H1 (cell line): ENCODE measurements at regions not wholly inside any gene's neighbourhood (a gene's known extent, or its start where the extent isn't known, plus 50 kb on each side); places are given as distances from the start of the nearest gene placed in this dataset.

Experiments used
- CTCF ChIA-PET: fragments of 300-600 bp; sonication (Branson Sonifier 250); formaldehyde crosslinking; loops from one replicate; lab custom pipeline; 2021; ENCODE audit not compliant: partially characterized antibody; lab: Charles Lee
- POLR2A ChIA-PET: fragments of 300-600 bp; sonication (Branson Sonifier 250); formaldehyde crosslinking; loops from one replicate; lab custom pipeline; 2021; ENCODE audit warnings: inconsistent platforms; ENCODE audit not compliant: partially characterized antibody; lab: Charles Lee
- DNase-seq, 2 experiments: peaks; one replicate each; pipeline versions ENCODE4 v3.0.0 to v3.0.0-alpha.2; 2010 to 2022; ENCODE audit warnings: low spot score in 2 of 2, low read depth in 1 of 2, mixed read lengths in 1 of 2
- FAIRE-seq: peaks from 2 replicates; lab custom pipeline; 2011; peaks lifted over from hg19 to GRCh38; lab: Jason Lieb, UNC
- H2AFZ ChIP-seq: 2 replicates; pipeline ENCODE4 v1.8.1; 2012; ENCODE audit warnings: low read length, inconsistent platforms
- H2AK5ac ChIP-seq: 2 replicates; pipeline ENCODE4 v1.6.1; 2013; ENCODE audit warnings: low read depth, low read length
- H2BK120ac ChIP-seq: replicated peaks from 2 replicates; pipeline ENCODE3; 2013; ENCODE audit warnings: low read depth, low read length, inconsistent platforms
- H2BK12ac ChIP-seq: 2 replicates; pipeline ENCODE4 v1.6.1; 2013; ENCODE audit warnings: low read depth, low read length
- H2BK15ac ChIP-seq: 2 replicates; pipeline ENCODE4 v1.6.1; 2013; ENCODE audit warnings: low read length
- H2BK20ac ChIP-seq: 2 replicates; pipeline ENCODE4 v1.6.1; 2013; ENCODE audit warnings: low read length
- H2BK5ac ChIP-seq: 2 replicates; pipeline ENCODE4 v1.6.1; 2013; ENCODE audit warnings: low read depth, low read length
- H3K14ac ChIP-seq: 2 replicates; pipeline ENCODE4 v1.6.1; 2013; ENCODE audit warnings: inconsistent platforms; ENCODE audit not compliant: insufficient read length
- H3K18ac ChIP-seq: 2 replicates; pipeline ENCODE4 v1.6.1; 2013; ENCODE audit warnings: low read length; ENCODE audit errors: extremely low read depth
- H3K23ac ChIP-seq: 2 replicates; pipeline ENCODE4 v1.6.1; 2013; ENCODE audit warnings: inconsistent platforms; ENCODE audit not compliant: insufficient read length
- H3K23me2 ChIP-seq: 2 replicates; pipeline ENCODE4 v1.6.1; 2013; ENCODE audit warnings: low read depth, low read length
- H3K27ac ChIP-seq: 2 replicates; pipeline ENCODE4 v1.6.1; 2011; ENCODE audit warnings: low read depth, low read length, inconsistent platforms
- H3K27me3 ChIP-seq, 4 experiments: replicated peaks in 1 of 4; 1 replicate in 1 of 4; 2 replicates in 3 of 4; pipeline versions ENCODE4 v1.6.1 to v1.8.1; 2011 to 2013; ENCODE audit warnings: low read length in 3 of 4, mild to moderate bottlenecking in 3 of 4, inconsistent platforms in 2 of 4, mixed read lengths in 2 of 4, moderate library complexity in 1 of 4; ENCODE audit not compliant: control insufficient read depth in 3 of 4, insufficient read depth in 3 of 4; ENCODE audit errors: extremely low read depth in 1 of 4
- H3K36me3 ChIP-seq, 4 experiments: 2 replicates each; pipeline versions ENCODE4 v1.6.1 to v1.8.1; 2011 to 2013; ENCODE audit warnings: mild to moderate bottlenecking in 4 of 4, low read length in 3 of 4, moderate library complexity in 2 of 4, control low read depth in 1 of 4, inconsistent platforms in 1 of 4; ENCODE audit not compliant: insufficient read depth in 4 of 4, control insufficient read depth in 2 of 4
- H3K4ac ChIP-seq: replicated peaks from 2 replicates; pipeline ENCODE3; 2013; ENCODE audit warnings: low read length, low read depth, mixed read lengths, inconsistent platforms; ENCODE audit not compliant: insufficient read length
- H3K4me1 ChIP-seq, 4 experiments: replicated peaks in 1 of 4; 1 replicate in 1 of 4; 2 replicates in 3 of 4; pipeline versions ENCODE4 v1.6.1 to v1.8.1; 2011 to 2013; ENCODE audit warnings: low read length in 3 of 4, inconsistent platforms in 2 of 4, mixed read lengths in 1 of 4; ENCODE audit not compliant: insufficient read depth in 4 of 4, control insufficient read depth in 3 of 4
- H3K4me2 ChIP-seq, 2 experiments: 2 replicates each; pipeline versions ENCODE4 v1.6.1 to v1.8.1; 2011 to 2013; ENCODE audit warnings: low read depth in 2 of 2, low read length in 2 of 2, control low read depth in 1 of 2, inconsistent platforms in 1 of 2, mild to moderate bottlenecking in 1 of 2; ENCODE audit not compliant: insufficient read depth in 1 of 2
- H3K4me3 ChIP-seq, 4 experiments: fragments of 200-600, 300-600 bp in 1 of 4; sonication (generic), shearing (Covaris generic), sonication (Bioruptor Twin) in 1 of 4; 2 replicates each; pipeline versions ENCODE4 v1.5.1 to v1.8.1; 2011 to 2016; ENCODE audit warnings: low read length in 4 of 4, low read depth in 3 of 4, control low read depth in 2 of 4, inconsistent platforms in 2 of 4, mild to moderate bottlenecking in 2 of 4, mixed read lengths in 1 of 4, moderate library complexity in 1 of 4; ENCODE audit not compliant: insufficient read depth in 2 of 4; ENCODE audit errors: extremely low read depth in 1 of 4
- H3K56ac ChIP-seq: replicated peaks from 2 replicates; pipeline ENCODE3; 2013; ENCODE audit warnings: low read depth, mild to moderate bottlenecking, mixed read lengths, low read length, inconsistent platforms; ENCODE audit not compliant: insufficient read length
- H3K79me1 ChIP-seq: 2 replicates; pipeline ENCODE4 v1.6.1; 2013; ENCODE audit warnings: low read depth, low read length, control low read depth
- H3K79me2 ChIP-seq, 2 experiments: 2 replicates each; pipeline versions ENCODE4 v1.6.1 to v1.8.1; 2012 to 2013; ENCODE audit warnings: low read length in 2 of 2, mild to moderate bottlenecking in 2 of 2, inconsistent platforms in 1 of 2; ENCODE audit not compliant: insufficient read depth in 2 of 2, control insufficient read depth in 1 of 2
- H3K9ac ChIP-seq, 4 experiments: replicated peaks in 1 of 4; 1 replicate in 1 of 4; 2 replicates in 3 of 4; pipeline versions ENCODE4 v1.6.1 to v1.8.1; 2011 to 2013; ENCODE audit warnings: low read depth in 3 of 4, low read length in 3 of 4, control low read depth in 2 of 4, mild to moderate bottlenecking in 2 of 4, moderate library complexity in 2 of 4, inconsistent platforms in 1 of 4; ENCODE audit errors: extremely low read depth in 1 of 4
- H3K9me3 ChIP-seq, 2 experiments: 2 replicates each; pipeline versions ENCODE4 v1.6.1 to v1.8.1; 2012 to 2013; ENCODE audit warnings: mild to moderate bottlenecking in 2 of 2, moderate library complexity in 2 of 2, control low read depth in 1 of 2, inconsistent platforms in 1 of 2, low read depth in 1 of 2, low read length in 1 of 2, mixed read lengths in 1 of 2; ENCODE audit not compliant: insufficient read depth in 2 of 2
- H4K20me1 ChIP-seq, 2 experiments: replicated peaks in 1 of 2; 2 replicates each; pipeline versions ENCODE3 to v1.8.1; 2011 to 2013; ENCODE audit warnings: inconsistent platforms in 2 of 2, low read length in 2 of 2, mild to moderate bottlenecking in 1 of 2; ENCODE audit not compliant: insufficient read depth in 2 of 2, control insufficient read depth in 1 of 2
- H4K5ac ChIP-seq: 2 replicates; pipeline ENCODE4 v1.6.1; 2013; ENCODE audit warnings: low read length, low read depth, mixed read lengths, inconsistent platforms; ENCODE audit not compliant: insufficient read length
- H4K8ac ChIP-seq: 2 replicates; pipeline ENCODE4 v1.8.0; 2013; ENCODE audit warnings: mild to moderate bottlenecking, moderate library complexity, low read length, inconsistent platforms; ENCODE audit not compliant: insufficient read depth; ENCODE audit errors: extremely low read depth
- H4K91ac ChIP-seq: replicated peaks from 2 replicates; pipeline ENCODE3; 2013; ENCODE audit warnings: low read length, mixed read lengths, inconsistent platforms; ENCODE audit not compliant: insufficient read length
- BACH1 ChIP-seq: IDR thresholded peaks from 2 replicates; pipeline ENCODE4 v1.6.1; 2012; ENCODE audit warnings: low read length, improper control_type of control experiment
- CBX8 ChIP-seq: fragments of 300-800, 300-1000 bp; sonication (generic); IDR thresholded peaks from 2 replicates; pipeline ENCODE4 v1.7.1; 2016; ENCODE audit warnings: low read depth, low read length, borderline replicate concordance
- KDM1A ChIP-seq: fragments of 200-600, 300-600 bp; sonication (generic); IDR thresholded peaks from 2 replicates; pipeline ENCODE4 v1.7.1; 2016; ENCODE audit warnings: mild to moderate bottlenecking, low read length, borderline replicate concordance
- POLR2AphosphoS5 ChIP-seq: IDR thresholded peaks from 2 replicates; pipeline ENCODE4 v1.6.1; 2011; ENCODE audit warnings: low read depth, low read length
- RXRA ChIP-seq: IDR thresholded peaks from 2 replicates; pipeline ENCODE4 v1.6.1; 2011; ENCODE audit warnings: low read depth, mild to moderate bottlenecking, low read length, moderate library complexity; ENCODE audit not compliant: insufficient read depth
- SAP30 ChIP-seq: fragments of 300-600 bp; sonication (generic); IDR thresholded peaks from 2 replicates; pipeline ENCODE4 v1.7.1; 2012; ENCODE audit warnings: low read length, moderate library complexity, mild to moderate bottlenecking, inconsistent platforms; ENCODE audit not compliant: insufficient read depth, insufficient replicate concordance
- SIRT6 ChIP-seq: IDR thresholded peaks from one replicate; pipeline ENCODE4 v1.7.1; 2012; ENCODE audit warnings: low read length, inconsistent platforms
- ZNF274 ChIP-seq: IDR thresholded peaks from 2 replicates; pipeline ENCODE4 v1.7.0; 2012; ENCODE audit warnings: low read length, borderline replicate concordance; ENCODE audit errors: extremely low read depth
- WGBS, 2 experiments: shearing (Covaris generic) in 1 of 2; methylation state at CpG; one replicate each; pipeline versions ENCODE4 v1.1.6 to v1.1.7; 2013 to 2015; ENCODE audit warnings: low lambda C conversion rate in 2 of 2, mixed read lengths in 2 of 2, inconsistent platforms in 1 of 2, low coverage in 1 of 2, missing lambda C conversion rate in 1 of 2; ENCODE audit not compliant: insufficient replicate concordance in 2 of 2, insufficient coverage in 1 of 2, insufficient read length in 1 of 2; ENCODE audit errors: extremely low coverage in 1 of 2, missing lambda C conversion rate in 1 of 2; 5-methylcytosine and 5-hydroxymethylcytosine counted together
- TF ChIP-seq, protein P1 (sequence below): IDR thresholded peaks from 2 replicates; pipeline ENCODE4 v1.6.1; 2012; ENCODE audit warnings: low read length, inconsistent platforms

DNA sequence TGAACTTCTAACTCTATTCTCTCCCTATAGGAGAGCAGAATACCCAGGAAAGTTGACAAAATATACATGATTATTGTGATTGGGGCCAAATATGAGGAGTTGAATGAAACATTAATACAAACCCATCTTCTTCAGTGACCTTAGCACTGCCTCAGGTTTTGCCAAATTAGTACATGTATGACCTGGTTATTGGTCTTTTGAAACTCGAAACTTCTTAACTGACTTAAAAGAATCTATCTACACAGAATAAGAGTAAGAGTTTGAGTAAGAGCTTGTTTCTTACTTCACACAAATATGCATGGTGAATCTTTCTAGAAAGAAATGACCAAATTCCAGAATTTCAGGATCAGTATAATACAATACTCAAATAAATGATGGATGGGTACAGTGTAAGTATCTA is 213.0 kb upstream of the GK2 start:
- no peak overlapping the region for H2AK5ac ChIP-seq
- H3K4me2 ChIP-seq = no peak overlapping the region
- no peak overlapping the region for H3K23ac ChIP-seq
- H3K14ac ChIP-seq = no peak overlapping the region
- H3K79me2 ChIP-seq = no peaks in the 10 kb centered on the region
- DNase-seq = no peak
- no peak overlapping the region for H2AFZ ChIP-seq
- no peak overlapping the region for H4K8ac ChIP-seq
- H3K4me1 ChIP-seq = no peaks in the 10 kb centered on the region
- H3K4ac ChIP-seq = no peak overlapping the region
- no peak overlapping the region for H4K5ac ChIP-seq
- H3K27me3 ChIP-seq = no peaks in the 10 kb centered on the region
- no peak overlapping the region for H3K4me3 ChIP-seq
- WGBS, 2 experiments = 95% methylated on average over 1 of the region's 1 CpG; no CpG with 5 or more reads in 1 of the 2 experiments
- no peaks in the 10 kb centered on the region for H3K36me3 ChIP-seq
- H3K79me1 ChIP-seq = no peaks in the 10 kb centered on the region
- H3K23me2 ChIP-seq = no peaks in the 10 kb centered on the region
- CTCF ChIA-PET = no interaction called here
- no peaks in the 10 kb centered on the region for H3K9me3 ChIP-seq
- no peaks in the 10 kb centered on the region for H4K20me1 ChIP-seq
- H2BK15ac ChIP-seq = no peak overlapping the region
- no peak overlapping the region for H4K91ac ChIP-seq
- H2BK20ac ChIP-seq = no peak overlapping the region
- H3K56ac ChIP-seq = no peak overlapping the region
- no peak for FAIRE-seq
- POLR2A ChIA-PET = no interaction called here
- H3K18ac ChIP-seq = no peak overlapping the region
- H2BK120ac ChIP-seq = no peak overlapping the region
- no peak overlapping the region for H3K9ac ChIP-seq
- H2BK12ac ChIP-seq = no peak overlapping the region
- no peak overlapping the region for H3K27ac ChIP-seq
- no peak overlapping the region for H2BK5ac ChIP-seq
- no peak for TF ChIP-seq SIRT6
- TF ChIP-seq POLR2AphosphoS5 = no peak
- TF ChIP-seq SAP30 = no peak
- no peak for TF ChIP-seq BACH1
- TF ChIP-seq ZNF274 = no peak
- no peak for TF ChIP-seq KDM1A
- TF ChIP-seq, protein P1, sequence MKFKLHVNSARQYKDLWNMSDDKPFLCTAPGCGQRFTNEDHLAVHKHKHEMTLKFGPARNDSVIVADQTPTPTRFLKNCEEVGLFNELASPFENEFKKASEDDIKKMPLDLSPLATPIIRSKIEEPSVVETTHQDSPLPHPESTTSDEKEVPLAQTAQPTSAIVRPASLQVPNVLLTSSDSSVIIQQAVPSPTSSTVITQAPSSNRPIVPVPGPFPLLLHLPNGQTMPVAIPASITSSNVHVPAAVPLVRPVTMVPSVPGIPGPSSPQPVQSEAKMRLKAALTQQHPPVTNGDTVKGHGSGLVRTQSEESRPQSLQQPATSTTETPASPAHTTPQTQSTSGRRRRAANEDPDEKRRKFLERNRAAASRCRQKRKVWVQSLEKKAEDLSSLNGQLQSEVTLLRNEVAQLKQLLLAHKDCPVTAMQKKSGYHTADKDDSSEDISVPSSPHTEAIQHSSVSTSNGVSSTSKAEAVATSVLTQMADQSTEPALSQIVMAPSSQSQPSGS = no peak
- no peak for TF ChIP-seq RXRA
- TF ChIP-seq CBX8 = no peak
